ENCODE measurements at regions not wholly inside any gene's neighbourhood (a gene's known extent, or its start where the extent isn't known, plus 50 kb on each side); places are given as distances from the start of the nearest gene placed in this dataset.

- no peak for DNase-seq
These were observed 59.6 kb upstream of the CDH13 start for GRCh38 chr16:82567175-82567574.

GRCh38 chr16:82563401-82563800, 63.4 kb upstream of the CDH13 start:
- no peak for DNase-seq

- DNase-seq, result no peak
These were observed 64.5 kb upstream of the CDH13 start for GRCh38 chr16:82562183-82562683.

DNA sequence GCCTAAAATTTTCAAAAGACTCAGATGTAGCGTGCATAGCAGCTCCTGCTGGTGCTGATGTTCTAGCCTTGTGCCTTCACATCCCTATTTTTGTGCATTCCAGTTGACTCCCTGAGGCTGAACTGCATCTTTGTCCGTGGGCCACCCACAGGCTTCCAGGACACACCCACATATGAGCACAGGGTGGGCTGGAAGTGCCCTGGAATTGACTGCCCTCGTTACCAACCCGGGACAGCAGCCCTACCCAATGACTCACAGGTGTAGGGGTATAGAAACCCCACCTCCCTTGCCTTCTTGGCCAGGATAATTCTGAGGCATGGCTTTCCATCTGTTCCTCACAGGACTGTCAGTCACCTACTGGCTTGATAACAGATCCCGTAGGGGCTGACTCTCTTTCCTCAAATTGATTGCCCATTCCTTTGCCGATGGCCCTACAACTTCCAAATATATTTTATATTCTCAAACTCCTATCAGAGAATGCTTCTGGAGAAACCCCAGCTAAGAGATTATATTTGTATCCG, 65.9 kb upstream of the CDH13 start:
- DNase-seq, result no peak

- DNase-seq, result no peak
These were observed 82.2 kb upstream of the CDH13 start for GRCh38 chr16:82544378-82545160.

DNA sequence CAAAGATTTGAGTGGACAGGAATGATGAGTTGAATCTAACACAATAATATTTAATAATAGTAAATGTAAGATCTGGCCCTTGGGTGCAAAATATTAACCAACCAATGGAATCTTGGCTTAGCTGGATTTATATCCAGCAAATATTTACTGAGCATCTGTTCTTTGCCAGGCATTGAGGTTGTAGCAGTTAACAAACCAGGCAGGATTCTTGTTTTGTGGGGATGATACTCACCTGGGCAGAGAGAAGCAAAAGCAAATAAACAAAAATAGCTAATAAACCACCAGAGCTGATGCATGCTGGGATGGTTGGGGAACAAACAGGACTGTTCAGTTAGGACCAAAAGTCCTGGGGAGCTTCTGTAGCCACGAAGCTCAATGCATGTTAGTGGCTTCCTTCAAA, 84.1 kb upstream of the CDH13 start:
- no peak for DNase-seq

- DNase-seq, result no peak
These were observed 85.7 kb upstream of the CDH13 start for GRCh38 chr16:82541103-82541502.

- DNase-seq, result no peak
These were observed 91.0 kb upstream of the CDH13 start for GRCh38 chr16:82535764-82536163.

DNA sequence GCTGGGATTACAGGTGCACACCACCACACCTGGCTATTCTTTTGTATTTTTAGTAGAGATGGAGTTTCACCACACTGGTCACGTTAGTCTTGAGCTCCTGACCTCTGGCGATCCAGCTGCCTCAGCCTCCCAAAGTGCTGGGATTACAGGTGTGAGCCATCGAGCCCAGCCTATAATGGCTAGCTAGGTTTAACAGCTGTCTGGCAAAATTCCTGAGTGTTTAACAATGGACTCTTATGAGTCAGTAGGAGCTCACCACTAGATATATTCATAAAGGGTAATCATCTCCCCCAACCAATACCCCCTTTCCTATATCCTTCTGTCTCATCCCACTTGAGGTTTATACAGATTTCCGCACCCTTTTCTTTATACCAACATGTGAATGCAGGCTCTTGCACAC, 91.5 kb upstream of the CDH13 start:
- no peak for DNase-seq

DNA sequence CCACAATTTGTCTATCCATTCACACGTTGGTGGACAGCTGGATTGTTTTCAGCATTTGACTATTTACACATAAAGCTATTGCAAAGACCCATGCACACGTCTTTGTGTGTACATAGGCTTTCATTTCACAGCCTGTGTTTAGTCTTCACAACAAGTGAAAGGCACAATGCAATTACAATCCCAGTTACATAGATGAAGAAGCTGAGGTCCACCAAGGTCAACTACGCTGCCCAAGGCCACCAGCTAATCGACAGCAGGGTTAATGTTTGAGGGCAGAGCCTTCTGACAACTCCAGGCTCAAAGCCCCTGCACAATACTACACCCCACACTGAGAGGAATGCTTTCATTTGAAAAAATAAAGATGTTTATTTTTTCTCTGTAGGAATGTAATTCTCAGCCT, 93.6 kb upstream of the CDH13 start:
- DNase-seq, result no peak

DNA sequence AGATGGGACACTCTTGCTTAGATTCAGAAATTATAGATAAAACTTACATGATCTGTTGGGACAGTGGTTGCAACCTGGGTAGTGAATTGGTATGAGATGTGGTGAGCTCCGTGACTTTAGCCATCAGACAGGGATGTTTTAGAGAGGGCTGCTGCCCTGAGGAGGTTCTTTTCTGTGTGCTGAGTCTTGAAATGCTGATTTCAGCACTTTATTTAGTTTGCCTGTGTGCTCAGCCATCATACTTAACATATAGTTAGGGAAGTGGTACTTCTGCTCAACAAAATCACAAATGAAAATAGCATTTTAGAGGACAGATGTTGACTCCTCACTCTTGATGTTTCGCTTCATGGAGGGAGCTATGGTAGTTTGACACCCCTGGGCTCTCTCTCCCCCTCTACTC, 95.9 kb upstream of the CDH13 start:
- DNase-seq, result no peak

DNA sequence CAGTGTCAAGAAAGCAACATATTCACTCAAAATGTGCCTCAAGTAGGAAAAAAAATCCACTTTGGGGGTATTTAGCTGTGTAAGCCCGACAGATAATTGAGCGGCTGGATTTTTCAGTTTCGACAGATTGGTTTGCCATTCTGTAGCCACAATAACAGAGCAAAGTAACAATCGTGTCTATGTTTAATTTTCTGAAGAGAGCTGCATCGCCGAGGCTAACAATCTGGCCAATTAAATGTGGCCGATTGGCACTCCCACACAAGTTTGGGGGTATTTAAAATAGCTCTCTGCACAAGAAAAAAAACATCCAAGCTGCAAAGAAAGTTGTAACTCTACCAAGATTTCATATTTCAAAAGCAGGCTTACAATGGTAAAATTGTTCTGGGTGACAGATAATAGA, 99.7 kb upstream of the CDH13 start:
- no peak for DNase-seq

DNA sequence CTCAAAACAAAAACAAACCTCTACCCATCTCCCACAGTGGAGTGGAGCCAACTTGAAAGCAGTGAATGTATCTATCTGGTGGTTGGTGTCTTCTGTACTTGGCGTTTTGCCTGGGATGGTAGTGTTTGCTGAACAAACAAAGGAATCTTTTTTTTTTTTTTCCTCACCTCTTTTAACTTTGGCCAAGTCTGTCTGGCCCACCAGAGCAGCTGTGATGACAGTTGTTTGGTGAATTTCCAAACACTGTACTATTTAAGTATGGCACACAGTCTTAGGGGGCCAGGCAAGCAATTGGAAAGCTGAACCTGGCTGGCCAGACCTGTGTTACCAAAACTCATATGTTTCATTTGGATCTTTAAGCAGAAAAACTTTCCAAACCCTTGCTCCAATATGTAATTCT, 101.8 kb upstream of the CDH13 start:
- DNase-seq, result no peak

DNA sequence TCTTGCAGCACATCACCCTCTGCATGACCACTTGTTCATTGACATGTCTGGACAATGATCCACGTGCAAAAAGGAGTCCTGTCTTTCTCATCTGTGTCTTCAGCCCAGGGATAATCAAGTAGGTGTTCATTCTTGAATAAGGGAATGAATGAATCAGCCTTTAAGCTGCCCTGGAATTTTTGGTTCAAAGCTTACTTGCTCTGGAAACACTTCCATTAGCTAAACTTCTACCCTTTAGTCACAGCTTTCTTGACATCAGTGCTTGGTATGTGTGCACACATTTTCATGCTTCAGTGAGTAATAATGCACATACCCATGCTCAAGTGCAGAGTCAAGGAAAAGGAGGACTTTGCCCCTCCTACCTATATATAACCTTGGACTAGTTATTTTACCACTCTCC, 103.0 kb upstream of the CDH13 start:
- no peak for DNase-seq

- DNase-seq, result no peak
These were observed 104.7 kb upstream of the CDH13 start for GRCh38 chr16:82522026-82522425.

GRCh38 chr16:82518811-82519210, 108.0 kb upstream of the CDH13 start:
- DNase-seq, result no peak

DNA sequence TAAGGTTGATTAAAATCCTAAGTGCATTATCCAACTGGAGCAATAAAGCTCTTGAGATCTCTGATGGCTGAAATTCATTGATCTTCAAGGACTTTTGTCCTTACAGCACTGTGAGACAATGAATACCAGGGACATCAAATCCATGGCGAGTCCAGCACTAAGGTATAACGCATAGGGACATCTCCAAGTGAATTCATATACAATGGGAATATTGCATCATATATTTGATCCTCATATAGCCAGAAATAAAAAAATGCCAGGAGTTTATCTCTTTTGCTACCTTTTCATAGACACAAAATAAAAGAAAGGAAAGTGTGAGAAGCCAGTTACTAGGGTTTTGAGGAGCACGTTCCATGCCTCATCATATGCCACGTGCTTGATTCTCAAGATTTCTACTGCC, 112.5 kb upstream of the CDH13 start:
- no peak for DNase-seq

- no peak for DNase-seq
These were observed 115.9 kb upstream of the CDH13 start for GRCh38 chr16:82510789-82511305.

- DNase-seq, result no peak
These were observed 116.9 kb upstream of the CDH13 start for GRCh38 chr16:82509691-82510430.

DNA sequence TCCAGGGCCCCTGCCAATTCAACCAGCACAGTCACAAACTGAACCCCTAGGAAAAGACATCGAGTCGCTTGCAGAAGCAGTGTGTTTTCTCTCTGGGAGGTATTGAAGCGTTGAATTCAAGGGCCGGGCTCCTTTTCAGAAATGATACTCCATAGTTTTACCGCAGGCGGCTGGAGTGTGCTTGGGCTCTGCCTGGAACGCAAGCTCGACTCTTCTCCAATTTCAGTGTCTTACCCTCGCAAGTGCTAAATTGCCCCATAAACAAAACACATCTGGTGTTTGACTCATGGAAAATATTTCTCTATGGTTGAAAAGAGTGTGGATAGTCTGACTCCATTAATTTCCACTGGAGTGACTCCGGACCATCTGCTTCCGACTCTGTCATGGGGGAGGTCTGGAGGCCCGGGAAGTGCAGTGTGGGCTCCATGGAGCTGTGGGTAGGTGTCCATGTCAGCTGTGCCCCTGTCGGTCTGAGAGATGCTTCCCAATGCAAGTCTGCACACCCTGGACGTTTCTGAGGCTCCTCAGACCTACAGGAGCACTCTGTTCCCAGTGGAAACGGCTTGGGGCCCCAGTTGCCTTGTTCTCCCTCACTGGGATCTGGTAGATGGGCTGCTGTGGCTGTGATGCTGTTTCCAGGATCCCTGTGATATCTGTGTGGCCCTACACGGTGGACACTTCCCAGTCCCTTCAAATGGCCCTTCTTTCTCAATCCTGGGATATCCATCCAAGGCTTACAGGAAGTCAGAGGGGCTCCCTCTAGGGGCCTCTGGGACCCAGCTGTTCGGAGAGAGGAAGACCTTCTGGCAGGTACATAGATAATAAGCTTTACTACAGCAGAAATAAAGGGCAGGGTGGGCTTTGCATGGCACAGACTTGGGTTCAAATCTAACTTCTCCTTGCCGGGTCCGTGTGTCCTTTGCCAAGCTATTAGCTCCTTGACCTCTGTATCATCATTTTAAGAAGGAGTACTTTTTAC, 119.8 kb upstream of the CDH13 start:
- DNase-seq, result no peak

DNA sequence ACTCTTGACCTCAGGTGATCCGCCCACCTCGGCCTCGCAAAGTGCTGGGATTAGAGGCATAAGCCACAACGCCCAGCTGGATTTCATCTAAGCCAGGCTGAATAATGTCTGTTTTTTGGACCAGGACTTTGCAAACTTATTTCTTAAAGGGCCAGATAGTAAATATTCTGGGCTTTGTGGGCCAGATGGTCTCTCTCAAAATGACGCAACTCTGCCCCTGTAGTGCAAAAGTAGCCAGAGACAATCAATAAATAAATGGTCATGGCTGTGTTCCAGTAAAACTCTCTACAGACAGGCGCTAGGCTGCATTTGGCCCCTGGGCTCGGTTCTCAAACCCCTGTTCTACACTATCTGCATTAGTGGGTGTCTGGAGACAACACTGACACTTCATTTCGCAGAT, 121.9 kb upstream of the CDH13 start:
- DNase-seq, result no peak

DNA sequence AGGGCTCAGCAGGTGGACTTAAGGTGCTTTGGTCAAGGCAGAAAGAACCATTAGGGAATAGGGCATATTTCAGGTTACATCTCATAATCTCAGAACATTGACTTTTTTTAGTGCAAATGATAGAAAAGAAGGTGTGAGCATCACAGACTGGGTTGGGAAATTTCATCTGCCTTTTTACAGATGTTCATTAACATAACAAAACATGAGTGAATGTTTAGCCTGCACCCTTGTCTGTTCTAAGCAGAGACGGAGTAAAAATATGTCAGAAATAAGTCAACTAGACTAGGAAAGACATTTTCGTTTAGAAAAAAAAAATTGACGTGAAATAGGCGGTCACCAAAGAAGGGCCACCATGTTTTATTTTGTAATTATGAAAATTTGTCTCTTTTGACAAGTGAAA, 127.5 kb upstream of the CDH13 start:
- DNase-seq, result no peak

- DNase-seq, result no peak
These were observed 129.6 kb upstream of the CDH13 start for GRCh38 chr16:82497139-82497538.

Data from NCI-H146 (cell line).